Peyer's patch (tissue), 4 donors: ENCODE measurements at regions not wholly inside any gene's neighbourhood (a gene's known extent, or its start where the extent isn't known, plus 50 kb on each side); places are given as distances from the start of the nearest gene placed in this dataset.

Source experiments
- DNase-seq, 3 donors: peaks; one replicate each; pipeline ENCODE4 v3.0.0-alpha.2; 2017 to 2019
- H3K27ac ChIP-seq, 4 donors: fragments of 200-600 bp; sonication (generic); one replicate each; pipeline ENCODE4 v1.5.1; 2016 to 2019
- H3K27me3 ChIP-seq, 2 donors: fragments of 200-600 bp; sonication (generic); one replicate each; pipeline ENCODE4 v1.5.1; 2019
- H3K36me3 ChIP-seq, 3 donors: fragments of 200-600 bp; sonication (generic); one replicate each; pipeline ENCODE4 v1.5.1; 2016 to 2019
- H3K4me1 ChIP-seq, 4 donors: fragments of 200-600 bp; sonication (generic); one replicate each; pipeline ENCODE4 v1.5.1; 2016 to 2019
- H3K4me3 ChIP-seq, 4 donors: fragments of 200-600 bp; sonication (generic); 1 replicate in 3 of 4; 2 replicates in 1 of 4; pipeline ENCODE4 v1.5.1; 2016 to 2019; ENCODE audit warnings: mild to moderate bottlenecking in 1 of 4
- H3K9me3 ChIP-seq, 4 donors: fragments of 200-600 bp; sonication (generic); one replicate each; pipeline ENCODE4 v1.5.1; 2016 to 2019; ENCODE audit warnings: mild to moderate bottlenecking in 1 of 4
- CTCF ChIP-seq, 6 experiments: fragments of 450-650 bp in 4 of 6; fragments of 200-600 bp in 2 of 6; sonication (generic) in 1 of 6; IDR thresholded peaks; one replicate each; pipeline ENCODE4 v1.5.1; 2017 to 2019; ENCODE audit warnings: antibody characterized with exemption in 6 of 6, mild to moderate bottlenecking in 3 of 6, moderate library complexity in 1 of 6
- POLR2A ChIP-seq, 2 donors: fragments of 450-650 bp; IDR thresholded peaks; one replicate each; pipeline ENCODE4 v1.5.1; 2017; ENCODE audit warnings: antibody characterized with exemption in 2 of 2, mild to moderate bottlenecking in 2 of 2, moderate library complexity in 2 of 2

GRCh38 chr7:52507546-52508255 lies 527.7 kb upstream of the POM121L12 start:
- no peak for DNase-seq
- H3K36me3 ChIP-seq: no peaks in the 10 kb centered on the region
- TF ChIP-seq CTCF (IDR thresholded peaks at IDR 0.05) (no peak), POLR2A (IDR thresholded peaks at IDR 0.05) (no peak)

GRCh38 chr7:52506325-52506724 lies 529.1 kb upstream of the POM121L12 start:
- TF ChIP-seq CTCF (IDR thresholded peaks at IDR 0.05) (no peak), POLR2A (IDR thresholded peaks at IDR 0.05) (no peak)
- no peaks in the 10 kb centered on the region for H3K4me1 ChIP-seq
- DNase-seq: no peak

More at GRCh38 chr7:52507546-52508255, 527.7 kb upstream of the POM121L12 start:
- Histone ChIP-seq H3K4me3 (no peak overlapping the region), H3K27me3 (no peaks in the 10 kb centered on the region), H3K27ac (no peak overlapping the region), H3K9me3 (no peaks in the 10 kb centered on the region), H3K4me1 (no peaks in the 10 kb centered on the region)

GRCh38 chr7:52504561-52504960 lies 530.9 kb upstream of the POM121L12 start:
- no peak for TF ChIP-seq POLR2A (IDR thresholded peaks at IDR 0.05)
- no peak for TF ChIP-seq CTCF (IDR thresholded peaks at IDR 0.05)
- Histone ChIP-seq H3K27me3 (no peaks in the 10 kb centered on the region), H3K4me3 (no peak overlapping the region), H3K9me3 (no peaks in the 10 kb centered on the region), H3K4me1 (no peaks in the 10 kb centered on the region), H3K36me3 (no peaks in the 10 kb centered on the region), H3K27ac (no peak overlapping the region)
- DNase-seq: no peak

More at GRCh38 chr7:52506325-52506724, 529.1 kb upstream of the POM121L12 start:
- no peaks in the 10 kb centered on the region for H3K9me3 ChIP-seq
- no peaks in the 10 kb centered on the region for H3K27me3 ChIP-seq
- no peak overlapping the region for H3K27ac ChIP-seq
- H3K36me3 ChIP-seq: no peaks in the 10 kb centered on the region
- no peak overlapping the region for H3K4me3 ChIP-seq

- H3K4me1 ChIP-seq: no peaks in the 10 kb centered on the region
- DNase-seq: no peak
- H3K36me3 ChIP-seq: no peaks in the 10 kb centered on the region
Observed at GRCh38 chr7:52502281-52502680, 533.2 kb upstream of the POM121L12 start.

GRCh38 chr7:52501696-52502095 lies 533.7 kb upstream of the POM121L12 start:
- TF ChIP-seq CTCF (IDR thresholded peaks at IDR 0.05): no peak
- TF ChIP-seq POLR2A (IDR thresholded peaks at IDR 0.05): no peak
- Histone ChIP-seq H3K9me3 (no peaks in the 10 kb centered on the region), H3K4me1 (no peaks in the 10 kb centered on the region), H3K36me3 (no peaks in the 10 kb centered on the region), H3K27me3 (no peaks in the 10 kb centered on the region), H3K27ac (no peak overlapping the region), H3K4me3 (no peak overlapping the region)
- DNase-seq: no peak

More at GRCh38 chr7:52502281-52502680, 533.2 kb upstream of the POM121L12 start:
- H3K27ac ChIP-seq: no peak overlapping the region
- no peaks in the 10 kb centered on the region for H3K9me3 ChIP-seq
- no peak overlapping the region for H3K4me3 ChIP-seq
- no peak for TF ChIP-seq POLR2A (IDR thresholded peaks at IDR 0.05)
- no peak for TF ChIP-seq CTCF (IDR thresholded peaks at IDR 0.05)
- no peaks in the 10 kb centered on the region for H3K27me3 ChIP-seq
